ENCODE measurements at regions not wholly inside any gene's neighbourhood (a gene's known extent, or its start where the extent isn't known, plus 50 kb on each side); places are given as distances from the start of the nearest gene placed in this dataset.

DNA sequence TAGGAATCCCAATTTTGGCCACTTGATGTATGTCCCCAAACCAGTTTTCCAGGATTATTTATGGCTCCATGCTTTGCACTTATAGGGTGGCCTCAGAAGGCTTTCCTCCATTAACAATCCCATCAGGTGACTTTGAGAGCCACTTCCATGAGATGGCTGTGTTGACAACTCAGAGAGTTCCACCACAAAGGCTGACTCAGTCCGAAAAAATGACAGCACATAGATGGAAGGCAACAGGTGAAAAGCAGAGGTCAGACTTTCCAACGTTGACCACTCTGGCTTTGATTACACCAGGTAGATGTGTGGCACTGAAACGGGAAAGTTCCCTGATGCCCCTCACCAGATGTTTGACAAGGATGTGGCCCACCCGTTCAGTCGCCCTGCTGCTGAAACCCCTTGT is 431.4 kb upstream of the TNP1 start:
- no peak for DNase-seq

DNA sequence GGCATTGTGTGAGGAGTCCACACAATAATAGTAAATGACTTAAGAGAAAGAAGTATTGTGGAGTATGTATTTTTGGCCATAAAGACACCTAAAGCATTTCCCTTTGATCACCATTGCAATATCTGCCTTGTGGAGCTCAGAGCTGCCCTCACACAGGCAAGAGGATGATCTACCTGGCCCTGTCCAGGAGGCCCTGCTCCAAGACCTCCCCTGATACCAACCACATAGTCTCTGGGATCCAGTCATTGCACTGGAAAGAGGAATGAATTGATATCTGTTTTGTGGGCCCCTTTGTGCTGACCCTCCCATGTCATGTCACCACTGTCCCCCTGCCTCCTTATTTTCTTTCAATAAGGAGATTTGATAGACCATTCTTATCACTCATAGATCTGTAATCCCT is 430.6 kb upstream of the TNP1 start:
- DNase-seq, result no peak

DNA sequence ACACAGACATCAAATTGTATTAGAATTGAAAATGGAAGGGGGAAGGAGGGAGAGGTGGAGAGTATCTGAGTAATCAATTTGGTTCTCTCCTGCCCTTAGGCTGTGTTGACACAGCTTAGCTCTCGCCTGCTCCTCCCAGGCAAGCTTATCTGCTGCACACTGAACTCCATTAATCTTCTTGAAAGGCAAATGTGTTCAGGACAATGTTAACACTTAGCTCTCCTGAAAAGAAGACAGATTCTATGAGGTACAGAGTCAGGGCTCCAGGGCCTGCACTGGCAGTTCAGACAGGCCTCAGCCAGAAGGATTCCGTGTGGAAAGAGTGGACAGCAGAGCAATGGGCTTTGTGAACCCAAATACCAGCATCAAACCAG is 430.0 kb upstream of the TNP1 start:
- no peak for DNase-seq

DNA sequence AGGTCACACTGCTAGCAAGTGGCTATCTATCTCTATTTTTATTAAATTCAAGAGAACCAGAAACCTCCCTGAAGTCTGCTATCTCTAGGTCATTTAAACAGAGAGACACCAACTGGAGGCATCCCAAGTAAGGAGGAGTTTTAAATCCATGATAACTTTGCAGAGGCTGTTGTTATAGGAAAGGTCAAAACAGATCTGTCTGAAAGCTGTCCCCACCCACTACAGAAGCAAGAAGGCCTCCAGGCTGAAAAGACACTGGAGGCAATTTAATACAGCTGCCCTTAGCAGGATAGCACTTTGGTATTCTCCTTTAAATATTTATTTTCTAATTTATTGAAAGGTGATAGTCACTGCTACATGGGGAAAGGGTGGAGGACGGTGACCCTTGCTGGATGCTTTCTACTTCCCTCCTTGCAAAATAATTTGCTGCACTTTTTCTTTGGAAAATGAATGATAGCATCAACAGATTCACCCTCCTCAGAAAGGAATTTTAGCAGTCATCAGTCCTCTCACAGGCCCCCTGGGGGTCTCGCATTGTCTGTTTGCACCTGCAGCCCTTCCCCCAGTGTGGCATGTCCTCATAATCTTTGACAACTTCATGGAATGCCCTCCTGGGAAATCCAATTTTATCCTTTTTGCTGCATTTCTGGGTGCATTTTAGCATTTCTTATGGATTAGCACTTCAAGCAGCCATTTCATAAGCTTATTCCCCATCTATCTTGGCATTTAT is 429.5 kb upstream of the TNP1 start:
- DNase-seq, result no peak

DNA sequence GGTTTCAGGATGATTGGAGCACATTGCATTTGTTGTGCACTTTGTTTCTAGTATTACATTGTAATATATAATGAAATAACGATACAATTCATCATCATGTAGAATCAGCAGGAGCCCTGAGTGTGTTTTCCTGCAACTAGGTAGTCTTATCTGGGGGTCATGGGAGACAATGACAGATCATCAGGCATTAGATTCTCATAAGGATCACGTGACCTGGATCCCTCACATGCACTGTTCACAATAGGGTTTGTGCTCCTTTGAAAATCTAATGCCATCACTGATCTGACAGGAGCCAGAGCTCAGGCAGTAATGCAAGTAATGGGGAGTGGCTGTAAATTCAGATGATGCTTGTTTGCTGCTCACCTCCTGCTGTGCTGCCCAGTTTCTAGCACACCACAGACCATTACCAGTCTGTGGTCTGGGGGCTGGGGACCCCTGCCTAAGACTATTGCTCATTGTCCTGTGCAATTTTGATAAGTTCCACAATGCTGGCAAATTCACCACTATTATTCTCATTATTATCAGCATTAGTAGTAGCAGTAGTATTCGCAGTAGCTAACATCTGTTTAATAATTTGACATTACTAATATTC is 428.7 kb upstream of the TNP1 start:
- DNase-seq, result no peak

DNA sequence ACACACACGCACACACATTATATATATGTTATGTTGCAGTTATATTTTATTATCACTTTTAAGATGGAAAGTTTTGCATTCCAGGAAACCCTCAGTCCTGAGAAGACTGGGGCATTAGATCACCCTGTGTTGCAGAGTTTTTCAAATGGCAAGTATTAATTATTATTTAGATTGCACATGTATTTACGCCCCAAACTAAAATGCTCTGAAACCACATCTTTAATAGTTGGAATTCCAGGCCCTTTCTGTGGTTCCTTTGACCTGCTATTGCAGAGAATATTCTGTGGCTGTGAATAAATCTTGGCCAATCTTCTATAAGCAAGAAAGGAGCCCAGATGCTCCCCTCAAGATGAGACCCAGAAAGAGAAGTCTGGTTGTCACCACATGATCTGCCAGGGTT is 427.0 kb upstream of the TNP1 start:
- DNase-seq, result no peak

DNA sequence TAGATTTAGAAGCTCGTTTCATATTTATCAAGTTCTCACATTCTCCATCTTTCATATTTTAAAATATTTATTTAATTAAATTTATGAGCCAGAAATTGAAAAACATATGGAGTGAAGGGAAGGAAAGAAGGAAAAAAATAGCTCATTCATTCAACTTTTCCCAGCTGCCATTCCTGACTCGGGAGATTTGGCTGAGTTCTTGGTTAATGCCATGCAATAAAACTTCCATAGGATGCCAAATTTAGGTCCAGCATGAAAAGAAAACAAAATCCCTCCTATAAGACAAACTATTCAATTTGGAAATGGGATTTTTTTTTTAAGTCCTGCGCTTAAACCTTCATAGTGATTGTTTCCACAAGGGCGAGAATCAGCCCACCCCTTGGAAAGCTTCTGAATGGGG is 426.1 kb upstream of the TNP1 start:
- DNase-seq, result no peak

DNA sequence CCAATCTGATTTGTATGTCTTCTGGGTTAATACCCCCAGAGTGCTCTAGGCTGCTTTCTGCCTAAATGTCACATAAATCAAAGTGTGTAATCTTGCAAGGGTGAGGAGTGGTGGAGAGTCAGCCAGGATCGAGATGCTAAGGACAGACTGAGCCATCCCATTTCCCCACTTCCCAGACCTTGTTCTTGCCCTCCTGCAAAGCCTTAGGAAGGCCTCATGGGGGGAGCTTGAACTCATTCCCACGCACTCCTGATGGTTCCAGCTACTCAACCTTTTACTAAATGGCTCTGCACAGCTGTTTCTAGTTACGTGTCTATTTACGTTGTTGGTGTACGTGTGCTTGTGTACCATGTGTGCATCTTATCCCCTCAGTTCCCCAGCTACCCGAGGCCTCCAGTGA is 423.6 kb upstream of the TNP1 start:
- DNase-seq, result no peak

DNA sequence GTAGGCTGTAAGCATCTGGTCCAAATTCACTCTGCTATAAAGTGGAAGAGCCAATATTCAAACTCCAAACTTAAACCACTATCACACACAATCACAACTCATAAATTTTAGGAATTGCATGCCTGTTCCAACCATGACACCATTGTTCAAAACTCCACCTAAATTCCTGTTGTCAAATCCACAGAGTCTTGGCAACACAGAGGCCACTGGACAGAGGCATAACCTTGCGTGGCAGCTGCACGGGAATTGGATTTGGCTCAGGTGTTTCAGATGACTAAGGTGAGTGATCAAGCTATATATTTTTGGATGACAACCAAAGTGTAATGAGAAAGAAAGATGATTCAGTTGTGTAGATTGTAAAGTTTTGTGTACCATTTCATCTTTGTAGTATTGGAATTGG is 422.7 kb upstream of the TNP1 start:
- no peak for DNase-seq

DNA sequence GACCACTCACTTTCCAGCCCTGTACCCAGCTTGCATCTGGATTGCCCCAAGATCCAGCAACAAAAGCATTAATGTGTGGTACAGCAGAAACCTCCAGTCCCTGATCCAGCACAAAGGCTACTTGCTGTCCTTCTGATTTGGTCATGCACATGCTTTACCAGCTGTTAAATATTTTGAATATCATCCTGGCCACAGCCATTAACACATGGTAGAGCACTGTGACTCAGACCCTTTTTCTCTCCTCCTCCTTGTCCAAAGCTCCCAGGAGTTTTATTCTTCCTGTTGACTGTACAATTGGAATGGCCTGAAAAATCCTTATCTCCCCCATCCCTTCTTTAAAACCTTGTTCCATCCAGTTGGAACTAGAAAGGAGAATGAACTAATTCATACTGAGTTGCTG is 419.7 kb upstream of the TNP1 start:
- DNase-seq, result no peak

DNA sequence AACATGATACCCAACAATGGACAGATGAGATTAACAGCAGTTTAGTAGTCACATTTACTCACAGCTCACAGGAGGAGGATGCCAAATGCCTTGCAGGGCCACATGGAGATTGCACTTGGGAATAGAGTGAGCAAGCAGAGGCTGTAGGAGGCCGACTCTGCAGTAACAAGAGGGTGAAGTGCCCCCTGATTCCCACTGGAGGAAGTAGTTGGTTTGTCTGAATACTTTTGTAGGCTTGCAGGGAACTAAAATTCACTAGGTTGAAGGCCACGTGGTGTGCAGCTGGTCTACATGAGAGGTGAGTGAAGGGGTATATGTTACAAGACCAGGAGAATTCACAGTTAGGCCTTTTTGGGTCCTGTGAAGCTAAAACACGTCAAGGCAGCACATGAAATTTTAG is 419.3 kb upstream of the TNP1 start:
- DNase-seq, result no peak

DNA sequence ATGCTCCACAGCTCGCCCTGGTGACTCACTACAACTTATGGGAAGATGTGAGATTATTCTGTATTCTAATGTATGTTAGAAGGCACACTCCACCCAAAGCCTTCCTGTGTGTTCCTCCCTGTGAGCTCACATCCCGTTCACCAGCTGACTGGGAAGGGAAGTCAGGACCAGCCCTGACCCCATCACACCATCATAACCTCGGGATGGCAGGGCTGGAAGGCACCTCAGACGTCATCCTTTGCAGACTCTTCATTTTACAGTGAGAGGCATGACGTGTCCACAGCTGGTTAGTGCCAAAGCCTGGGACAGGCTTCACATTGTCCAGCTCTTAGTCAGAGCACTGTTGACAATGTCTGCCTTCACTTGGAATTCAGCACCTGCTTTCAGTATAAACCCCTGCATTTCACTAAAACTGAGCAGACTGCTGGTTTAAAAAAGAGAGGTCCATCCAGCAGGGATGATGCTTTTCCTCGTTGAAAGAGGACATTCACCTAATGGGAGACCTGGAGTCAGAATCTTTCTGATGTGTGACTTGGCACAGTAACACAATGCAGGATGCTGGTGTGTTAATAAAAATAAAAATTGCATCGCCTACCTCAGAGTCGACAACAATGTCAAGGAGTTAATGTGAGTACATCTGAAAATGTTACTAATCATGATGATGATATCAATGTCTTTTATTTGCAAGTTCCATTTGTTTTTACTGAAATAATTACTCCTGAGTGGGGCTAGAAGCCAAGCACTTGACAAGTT is 418.0 kb upstream of the TNP1 start:
- no peak for DNase-seq

DNA sequence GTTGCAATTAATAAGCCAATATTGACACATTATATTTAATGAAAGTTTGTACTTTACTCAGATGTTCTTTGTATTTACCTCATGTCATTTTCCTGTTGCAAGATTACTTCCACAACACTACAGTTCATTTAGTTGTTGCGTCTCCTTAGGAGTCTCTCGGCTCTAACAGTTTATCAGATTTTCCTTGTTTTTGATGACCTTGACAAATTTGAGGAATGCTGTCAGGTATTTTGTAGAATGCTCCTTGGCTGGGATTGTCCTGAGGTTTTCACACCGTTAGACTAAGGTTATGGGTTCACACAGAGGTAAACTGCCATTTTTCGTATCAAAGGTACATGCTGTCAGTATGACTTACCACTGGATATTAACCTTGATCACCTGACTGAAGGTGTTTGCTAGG is 416.6 kb upstream of the TNP1 start:
- DNase-seq, result no peak

DNA sequence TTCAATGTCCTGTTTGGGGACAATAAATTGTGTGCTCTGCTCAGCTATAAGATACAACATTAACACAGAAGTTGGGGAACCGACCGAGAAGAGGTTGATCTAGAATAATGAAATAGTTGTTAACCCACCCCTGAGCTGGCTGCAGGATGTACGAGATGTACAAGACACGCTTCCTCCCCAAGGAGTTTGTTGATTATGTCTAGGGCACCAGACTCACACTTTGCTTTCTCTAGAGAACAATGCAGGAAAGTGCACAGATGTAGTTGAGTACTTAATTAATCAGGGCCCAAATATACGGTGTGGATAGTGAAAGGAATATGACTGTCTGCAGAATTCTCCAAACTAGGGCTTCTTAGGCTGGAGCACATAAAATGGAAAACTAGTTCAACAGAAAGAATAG is 415.2 kb upstream of the TNP1 start:
- no peak for DNase-seq

DNA sequence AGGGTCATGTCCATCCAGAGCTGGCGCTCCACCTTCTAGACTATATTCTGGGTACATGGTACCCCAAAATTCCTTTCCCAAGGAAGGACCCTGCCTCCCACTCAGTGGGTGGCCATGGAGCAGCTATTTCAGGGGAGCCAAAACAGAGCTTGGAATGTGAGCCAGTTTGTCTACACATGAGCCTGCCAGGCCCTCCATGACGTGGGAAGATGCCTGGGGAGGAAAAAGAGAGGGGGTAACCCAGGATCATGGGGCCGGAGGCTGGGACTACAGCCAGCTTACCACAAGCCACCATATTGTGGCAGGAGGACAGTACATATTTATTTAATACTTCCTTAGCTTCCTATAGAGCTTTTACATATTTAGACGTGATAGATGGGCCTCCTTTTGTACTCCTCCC is 414.7 kb upstream of the TNP1 start:
- no peak for DNase-seq

DNA sequence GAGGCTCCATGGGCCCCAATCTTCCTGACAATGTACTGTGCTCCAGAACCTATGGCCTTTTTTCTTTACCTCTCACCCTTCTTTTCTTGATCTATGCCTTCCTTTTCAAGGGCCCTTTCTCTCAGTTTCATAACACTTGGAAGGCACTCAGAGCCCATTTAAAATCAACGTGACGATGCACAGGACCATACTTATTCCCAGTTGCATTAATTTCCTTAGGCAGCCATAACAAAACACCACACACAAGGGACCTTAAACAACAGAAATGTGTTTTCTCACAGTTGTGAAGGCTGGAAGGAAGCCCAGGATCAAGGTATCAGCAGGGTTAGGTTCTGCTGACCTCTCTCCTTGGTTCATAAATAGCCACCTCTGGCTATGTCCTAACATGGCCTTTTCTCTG is 414.0 kb upstream of the TNP1 start:
- DNase-seq, result no peak

DNA sequence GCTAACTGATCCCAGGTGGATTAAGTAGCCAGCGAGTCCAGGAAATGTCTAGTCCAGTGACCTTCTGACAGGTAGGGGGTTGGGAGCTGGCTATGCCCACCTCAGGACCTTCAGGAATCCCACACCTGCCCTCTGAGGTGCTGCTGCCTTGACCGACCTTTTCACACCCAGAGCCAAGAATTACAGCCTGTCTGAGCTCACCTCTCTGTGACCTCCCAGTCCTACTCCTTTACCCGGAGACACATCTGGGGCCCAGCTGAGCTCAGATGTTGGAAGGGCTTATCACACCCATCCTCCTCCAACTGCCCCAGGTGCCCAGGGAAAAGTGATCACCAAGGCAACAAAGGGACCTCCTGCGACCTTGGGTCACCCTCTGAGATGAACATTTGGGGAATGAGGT is 413.3 kb upstream of the TNP1 start:
- no peak for DNase-seq

DNA sequence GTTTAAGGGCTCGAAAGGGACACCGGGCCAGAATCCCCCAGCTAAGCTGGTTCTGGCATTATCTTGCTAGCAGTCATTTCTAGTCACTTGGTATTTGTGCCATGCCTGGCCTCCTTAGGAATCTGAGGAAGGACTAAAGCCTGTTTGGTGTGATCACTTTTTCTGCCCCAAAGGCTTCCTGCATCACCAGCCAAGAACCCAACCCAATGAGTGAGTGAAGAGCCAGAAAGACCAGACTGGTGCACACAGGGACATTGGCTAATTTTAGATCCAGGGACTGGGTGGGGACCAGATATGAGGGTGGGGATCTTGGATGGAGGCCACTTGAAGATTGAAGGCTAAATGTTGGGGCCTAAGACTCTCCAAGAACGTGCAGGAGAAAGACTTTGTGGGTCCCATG is 411.9 kb upstream of the TNP1 start:
- no peak for DNase-seq

DNA sequence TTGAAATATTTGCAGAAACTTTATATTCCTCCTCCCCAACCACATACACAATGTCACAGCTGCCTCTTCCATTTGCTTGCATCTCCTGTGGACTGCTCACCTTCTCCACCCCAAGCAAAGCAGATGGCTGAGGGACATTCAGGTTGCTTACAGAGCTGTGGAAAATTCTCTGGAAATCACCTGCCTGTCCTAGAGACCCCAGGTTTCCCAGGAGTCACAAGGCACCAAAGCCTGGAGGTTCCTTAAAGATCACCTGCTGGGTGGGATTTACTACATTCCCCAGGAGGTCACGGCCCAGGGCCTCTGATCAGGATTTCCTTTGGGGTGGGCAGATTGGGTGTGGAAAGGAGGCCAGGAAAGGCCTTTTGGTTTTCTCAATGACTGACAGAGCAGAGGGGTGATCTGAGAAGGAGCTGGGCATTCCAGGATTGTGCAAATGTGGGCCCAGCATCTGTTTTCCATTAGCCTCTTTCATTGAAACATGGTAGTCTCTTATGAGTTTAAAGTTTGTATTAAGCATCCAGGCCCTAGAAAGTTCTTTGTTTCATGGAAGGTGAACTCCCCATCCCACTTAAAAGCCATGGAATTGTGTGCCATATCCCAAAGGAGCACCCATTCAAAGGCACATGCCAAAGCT is 410.7 kb upstream of the TNP1 start:
- DNase-seq, result peak in 2 of 3 donors; percentile 12 to 19

DNA sequence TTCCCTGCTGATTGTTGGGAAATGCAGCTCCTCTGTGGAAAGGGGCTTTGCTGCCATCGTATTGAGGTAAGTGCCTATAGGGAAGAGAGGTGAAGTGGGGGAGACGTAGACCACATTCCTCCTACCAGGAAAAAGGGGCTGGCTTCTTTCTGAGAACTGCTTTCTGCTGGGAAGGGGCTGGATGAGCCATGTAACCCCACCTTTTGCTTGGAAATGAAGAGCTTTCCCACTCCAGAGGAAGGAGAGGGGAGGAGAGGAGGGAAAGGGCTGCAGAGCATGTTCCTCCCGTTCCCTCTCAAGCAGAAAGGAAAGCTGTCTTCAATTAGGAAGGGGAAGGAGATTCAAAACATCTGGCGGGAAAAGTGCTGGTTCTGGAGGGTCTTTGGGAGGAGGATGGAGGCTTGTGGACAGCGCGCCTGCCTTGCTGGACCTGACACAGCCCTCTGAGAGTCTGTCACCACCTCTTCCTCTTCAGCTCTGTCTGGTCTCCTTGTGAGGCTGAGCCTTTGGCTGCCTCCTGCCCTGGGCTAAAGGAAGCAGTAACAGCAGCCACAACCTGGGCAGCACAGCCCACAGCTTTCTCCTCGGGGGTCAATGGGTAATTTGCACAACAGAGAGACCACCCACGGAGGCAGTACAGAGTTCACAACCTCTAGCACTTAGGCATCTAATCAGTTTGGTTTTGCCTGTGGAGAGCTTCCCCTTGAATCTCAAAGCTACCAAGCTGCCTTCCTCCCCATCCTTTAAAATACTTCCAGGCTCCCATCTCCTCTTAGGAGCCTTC is 410.0 kb upstream of the TNP1 start:
- no peak for DNase-seq

DNA sequence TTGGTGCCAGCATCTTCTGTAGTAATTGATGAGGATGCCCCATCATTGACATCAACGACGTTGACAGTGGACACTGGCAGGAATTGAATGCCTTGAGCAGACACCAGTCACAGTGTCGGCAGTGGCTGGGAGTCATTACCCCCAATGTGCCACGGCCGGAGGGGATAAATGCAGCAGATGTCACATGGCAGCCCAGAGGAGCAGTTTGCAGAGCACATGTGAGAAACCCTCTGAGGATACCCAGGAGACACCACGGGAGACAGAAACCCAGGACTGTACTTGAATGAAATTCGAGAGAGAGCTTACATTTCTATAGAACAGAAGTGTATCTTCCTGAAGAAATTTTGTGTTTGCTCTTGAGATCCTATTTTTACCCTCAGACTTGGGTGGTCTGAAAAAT is 409.1 kb upstream of the TNP1 start:
- no peak for DNase-seq

DNA sequence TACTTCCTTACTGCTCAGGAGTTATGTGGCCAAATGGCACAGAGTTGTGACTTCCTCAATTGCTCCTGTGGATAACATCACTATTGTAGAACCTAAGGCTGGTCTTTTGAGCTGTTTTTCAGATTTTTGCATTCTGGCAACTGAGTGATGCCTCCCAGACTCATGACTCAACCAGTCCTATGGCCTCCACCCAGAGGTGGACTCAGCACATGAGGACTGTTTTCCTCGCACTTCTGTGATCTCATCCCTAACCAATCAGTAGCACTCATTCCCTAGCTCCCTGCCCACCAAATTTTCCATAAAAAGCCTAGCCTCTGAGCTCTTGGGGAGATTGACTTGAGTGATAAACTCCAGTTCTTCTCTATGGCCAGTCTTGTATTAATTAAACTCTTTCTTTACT is 407.9 kb upstream of the TNP1 start:
- peak in 1 of 3 donors; percentile 1 for DNase-seq

DNA sequence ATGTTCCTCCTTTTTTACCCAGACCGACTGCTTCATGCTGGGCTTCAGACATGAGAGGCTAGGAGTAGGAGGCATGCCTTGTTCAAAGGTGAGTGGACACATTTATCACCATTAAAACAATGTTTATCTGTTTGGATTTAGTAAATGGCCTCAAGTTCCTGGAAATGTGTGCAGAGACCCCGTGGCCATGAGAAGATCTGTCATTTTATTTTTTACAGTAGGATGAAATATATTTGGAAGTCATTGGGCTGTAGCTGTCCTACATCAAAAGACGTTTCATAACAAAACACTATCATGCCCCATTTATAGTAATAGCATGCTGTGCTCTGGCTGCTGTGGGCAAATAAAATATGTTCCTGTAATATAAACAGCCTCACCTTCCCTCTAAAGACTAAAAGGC is 403.9 kb upstream of the TNP1 start:
- DNase-seq, result no peak
